T-helper 2 cell treated with Interferon-gamma antibody and Interleukin-4, amounts not matched to agents 5 μg/mL and 100 μg/mL, for 36 hours (primary cell): ENCODE measurements at regions not wholly inside any gene's neighbourhood (a gene's known extent, or its start where the extent isn't known, plus 50 kb on each side); places are given as distances from the start of the nearest gene placed in this dataset.

Experiments
- DNase-seq: peaks from one replicate; pipeline ENCODE4 v3.0.0; 2021; ENCODE audit warnings: low spot score
- H3K27ac Mint-ChIP-seq: one replicate; pipeline ENCODE4 v1.8.0; 2021; ENCODE audit warnings: mild to moderate bottlenecking, mixed read lengths
- H3K27me3 Mint-ChIP-seq: one replicate; pipeline ENCODE4 v1.8.0; 2021; ENCODE audit warnings: low read depth, mixed read lengths
- H3K36me3 Mint-ChIP-seq: one replicate; pipeline ENCODE4 v1.8.0; 2021; ENCODE audit warnings: low read depth, mixed read lengths
- H3K4me1 Mint-ChIP-seq: one replicate; pipeline ENCODE4 v1.8.0; 2021; ENCODE audit warnings: low read depth, mixed read lengths
- H3K4me3 Mint-ChIP-seq: one replicate; pipeline ENCODE4 v1.8.0; 2022; ENCODE audit warnings: mild to moderate bottlenecking, moderate library complexity, mixed read lengths
- H3K9me3 Mint-ChIP-seq: one replicate; pipeline ENCODE4 v1.8.0; 2021; ENCODE audit warnings: mixed read lengths

DNA sequence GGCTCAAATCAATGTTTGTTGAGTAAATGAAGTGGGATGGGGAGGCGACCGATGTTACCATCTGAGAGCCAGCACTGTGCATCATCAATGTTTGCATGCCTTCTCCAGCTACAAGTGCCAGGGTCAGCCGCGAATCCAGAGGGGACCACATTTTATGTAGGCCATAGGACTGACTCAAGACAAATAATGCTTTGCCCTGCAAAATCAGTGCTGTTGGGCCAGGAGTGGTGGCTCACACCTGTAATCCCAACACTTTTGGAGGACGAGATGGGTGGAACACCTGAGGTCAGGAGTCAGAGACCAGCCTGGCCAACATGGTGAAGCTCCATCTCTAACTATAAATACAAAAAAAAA is 53.1 kb upstream of the WSB1 start:
- Mint-ChIP-seq H3K36me3 (no peaks in the 10 kb centered on the region), H3K9me3 (no peaks in the 10 kb centered on the region), H3K4me1 (peaks cover 30% of the 10 kb centered on the region), H3K27me3 (peaks cover 12% of the 10 kb centered on the region), H3K4me3 (no peak overlapping the region), H3K27ac (no peak overlapping the region)
- DNase-seq: no peak

DNA sequence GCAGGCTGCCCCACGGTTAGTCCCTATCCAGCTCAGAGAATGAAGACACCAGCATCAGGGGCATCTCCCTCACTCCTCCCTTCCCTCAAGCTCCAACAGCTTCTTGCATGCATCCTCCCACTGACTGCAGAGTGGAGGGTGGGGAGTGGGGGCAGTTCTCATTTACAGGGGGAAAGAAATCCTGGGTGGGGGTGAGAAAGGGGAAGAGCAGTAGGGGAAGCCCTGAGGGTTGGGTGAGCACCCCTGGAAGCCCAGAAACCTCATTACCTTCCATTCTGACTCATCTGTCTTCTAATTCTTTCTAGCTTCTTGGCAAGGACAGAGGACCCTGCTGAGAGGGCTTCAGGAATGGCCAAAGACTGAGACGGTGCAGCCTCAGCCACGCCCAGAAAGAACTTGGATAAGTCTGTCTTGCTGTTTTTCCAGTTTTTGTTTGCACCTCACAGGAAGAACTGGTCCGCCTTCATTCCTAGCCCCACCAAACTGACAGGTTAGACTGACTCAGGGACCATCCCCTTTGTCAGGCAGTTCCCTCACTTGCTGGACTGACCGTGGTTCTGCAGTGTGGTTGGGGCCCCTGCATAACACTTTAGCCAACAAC is 52.5 kb upstream of the WSB1 start:
- Mint-ChIP-seq H3K9me3 (no peaks in the 10 kb centered on the region), H3K36me3 (no peaks in the 10 kb centered on the region), H3K4me3 (no peak overlapping the region), H3K27me3 (peaks cover 12% of the 10 kb centered on the region), H3K27ac (no peak overlapping the region), H3K4me1 (peaks cover 30% of the 10 kb centered on the region)
- no peak for DNase-seq

DNA sequence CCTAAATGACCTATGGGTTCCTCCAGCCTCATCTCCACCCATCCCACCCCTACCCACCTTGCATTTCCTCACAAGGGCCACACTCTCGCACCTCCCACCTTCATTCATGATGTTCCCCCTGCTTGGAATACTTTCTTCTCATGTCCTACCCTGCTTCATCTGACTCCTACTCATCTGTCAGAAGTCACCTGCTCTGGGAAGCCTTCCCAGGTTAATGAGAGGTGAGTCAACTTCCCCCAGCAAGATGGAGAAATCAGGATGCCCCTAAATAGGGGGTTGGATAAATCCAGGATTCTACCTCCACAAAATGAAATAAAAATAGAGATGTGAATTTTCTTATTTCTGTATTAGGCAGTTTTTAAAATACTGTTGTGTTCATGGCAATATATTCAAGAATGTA is 51.0 kb upstream of the WSB1 start:
- peaks cover 12% of the 10 kb centered on the region for H3K27me3 Mint-ChIP-seq
- DNase-seq: no peak
- no peak overlapping the region for H3K27ac Mint-ChIP-seq
- peaks cover 30% of the 10 kb centered on the region for H3K4me1 Mint-ChIP-seq
- H3K9me3 Mint-ChIP-seq: no peaks in the 10 kb centered on the region
- H3K4me3 Mint-ChIP-seq: no peak overlapping the region
- no peaks in the 10 kb centered on the region for H3K36me3 Mint-ChIP-seq

DNA sequence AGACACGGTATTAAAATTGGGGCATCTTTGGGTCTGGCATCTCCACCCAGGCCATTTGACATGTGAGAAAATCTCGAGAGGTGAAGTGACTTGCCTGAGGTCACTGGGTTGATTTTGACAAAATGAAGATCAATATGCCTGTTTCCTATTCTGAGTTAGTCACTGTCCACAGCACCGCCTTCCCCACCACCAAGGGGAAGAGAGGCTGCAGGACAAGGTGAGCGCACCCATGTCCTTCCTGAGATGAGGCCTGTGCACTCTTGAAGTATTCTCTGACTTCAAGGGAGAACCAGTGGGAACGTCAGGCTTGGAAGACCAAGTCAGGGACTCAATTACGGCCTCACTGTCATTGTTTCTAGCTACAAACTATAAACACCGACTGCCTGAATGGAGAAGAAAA is 49.9 kb upstream of the WSB1 start:
- H3K27me3 Mint-ChIP-seq: peaks cover 15% of the 10 kb centered on the region
- no peak overlapping the region for H3K27ac Mint-ChIP-seq
- H3K4me1 Mint-ChIP-seq: peaks cover 23% of the 10 kb centered on the region
- no peaks in the 10 kb centered on the region for H3K36me3 Mint-ChIP-seq
- H3K4me3 Mint-ChIP-seq: no peak overlapping the region
- H3K9me3 Mint-ChIP-seq: no peaks in the 10 kb centered on the region
- DNase-seq: no peak
